ENCODE measurements at regions not wholly inside any gene's neighbourhood (a gene's known extent, or its start where the extent isn't known, plus 50 kb on each side); places are given as distances from the start of the nearest gene placed in this dataset.

DNA sequence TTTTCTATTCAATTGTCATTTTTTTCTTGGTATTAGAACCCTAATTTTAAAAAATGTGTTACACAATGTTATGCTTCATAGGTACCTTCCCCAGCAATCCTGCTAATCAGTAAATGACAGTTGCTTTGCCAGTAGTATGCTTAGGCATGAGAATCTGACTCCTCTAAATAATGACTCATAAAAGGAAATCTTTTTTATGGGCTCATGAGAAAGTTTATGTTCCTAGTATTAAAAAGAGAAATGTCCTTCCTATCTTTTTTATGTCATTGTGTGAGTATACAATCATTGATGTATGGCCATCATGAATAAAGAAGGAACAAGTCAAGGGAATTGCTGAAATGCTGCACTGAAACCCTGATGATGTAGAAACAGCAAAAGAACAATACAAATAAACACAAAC lies 1237.7 kb upstream of the PCDH20 start:
- H3K27ac ChIP-seq, result no peak overlapping the region
- H3K4me3 ChIP-seq, result no peak overlapping the region
- no peaks in the 10 kb centered on the region for H3K9me3 ChIP-seq
- DNase-seq (ENCODE audit: low spot score in 2 of 2), result no peak
- H3K36me3 ChIP-seq, result no peaks in the 10 kb centered on the region
- H3K4me1 ChIP-seq, result no peaks in the 10 kb centered on the region
- no peaks in the 10 kb centered on the region for H3K27me3 ChIP-seq
- TF ChIP-seq, protein P1, sequence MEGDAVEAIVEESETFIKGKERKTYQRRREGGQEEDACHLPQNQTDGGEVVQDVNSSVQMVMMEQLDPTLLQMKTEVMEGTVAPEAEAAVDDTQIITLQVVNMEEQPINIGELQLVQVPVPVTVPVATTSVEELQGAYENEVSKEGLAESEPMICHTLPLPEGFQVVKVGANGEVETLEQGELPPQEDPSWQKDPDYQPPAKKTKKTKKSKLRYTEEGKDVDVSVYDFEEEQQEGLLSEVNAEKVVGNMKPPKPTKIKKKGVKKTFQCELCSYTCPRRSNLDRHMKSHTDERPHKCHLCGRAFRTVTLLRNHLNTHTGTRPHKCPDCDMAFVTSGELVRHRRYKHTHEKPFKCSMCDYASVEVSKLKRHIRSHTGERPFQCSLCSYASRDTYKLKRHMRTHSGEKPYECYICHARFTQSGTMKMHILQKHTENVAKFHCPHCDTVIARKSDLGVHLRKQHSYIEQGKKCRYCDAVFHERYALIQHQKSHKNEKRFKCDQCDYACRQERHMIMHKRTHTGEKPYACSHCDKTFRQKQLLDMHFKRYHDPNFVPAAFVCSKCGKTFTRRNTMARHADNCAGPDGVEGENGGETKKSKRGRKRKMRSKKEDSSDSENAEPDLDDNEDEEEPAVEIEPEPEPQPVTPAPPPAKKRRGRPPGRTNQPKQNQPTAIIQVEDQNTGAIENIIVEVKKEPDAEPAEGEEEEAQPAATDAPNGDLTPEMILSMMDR (IDR thresholded peaks at IDR 0.05), result no peak
- TF ChIP-seq POLR2A (IDR thresholded peaks at IDR 0.05) (no peak), EP300 (IDR thresholded peaks at IDR 0.05) (no peak)

DNA sequence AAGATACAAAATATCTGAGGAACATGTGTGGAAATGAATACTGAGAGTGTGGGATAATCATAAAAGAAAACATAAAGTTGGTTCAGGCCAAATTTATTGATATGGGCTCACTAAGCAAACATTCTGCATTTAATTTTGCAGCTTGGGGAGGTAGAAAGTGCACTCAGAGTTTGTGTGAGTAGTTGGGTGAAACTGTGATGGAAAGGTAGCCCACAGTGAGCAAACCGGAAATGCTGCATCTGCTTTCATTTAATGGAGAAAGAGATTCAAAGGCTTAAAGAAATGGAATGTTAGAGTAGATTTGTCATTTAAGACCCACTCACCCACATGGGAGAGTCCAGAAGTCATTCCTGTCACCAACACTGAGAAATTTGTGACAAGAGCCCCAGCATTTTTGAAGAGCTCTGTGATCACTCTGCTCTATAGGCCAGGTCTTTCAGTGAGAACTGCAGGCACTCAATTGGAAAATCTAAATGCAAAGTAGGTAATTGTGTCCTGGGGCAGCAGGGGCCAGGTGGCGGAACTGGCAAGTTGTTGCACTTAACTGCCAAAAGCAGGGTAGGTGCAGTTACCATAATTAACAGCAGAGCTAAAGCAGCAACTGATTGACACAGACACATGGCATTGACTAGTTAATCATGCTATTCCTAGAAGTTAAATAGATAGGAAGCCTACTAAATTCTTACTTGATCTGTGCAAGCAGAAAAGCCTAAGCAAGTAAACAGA lies 1228.3 kb upstream of the PCDH20 start:
- H3K4me3 ChIP-seq, result no peak overlapping the region
- no peaks in the 10 kb centered on the region for H3K9me3 ChIP-seq
- H3K36me3 ChIP-seq, result no peaks in the 10 kb centered on the region
- no peaks in the 10 kb centered on the region for H3K4me1 ChIP-seq
- no peaks in the 10 kb centered on the region for H3K27me3 ChIP-seq
- no peak for TF ChIP-seq POLR2A (IDR thresholded peaks at IDR 0.05)
- no peak overlapping the region for H3K27ac ChIP-seq
- DNase-seq (ENCODE audit: low spot score in 2 of 2), result no peak
- 75 to 79% methylated on average over 2 of the region's 2 CpGs for WGBS, 2 donors

DNA sequence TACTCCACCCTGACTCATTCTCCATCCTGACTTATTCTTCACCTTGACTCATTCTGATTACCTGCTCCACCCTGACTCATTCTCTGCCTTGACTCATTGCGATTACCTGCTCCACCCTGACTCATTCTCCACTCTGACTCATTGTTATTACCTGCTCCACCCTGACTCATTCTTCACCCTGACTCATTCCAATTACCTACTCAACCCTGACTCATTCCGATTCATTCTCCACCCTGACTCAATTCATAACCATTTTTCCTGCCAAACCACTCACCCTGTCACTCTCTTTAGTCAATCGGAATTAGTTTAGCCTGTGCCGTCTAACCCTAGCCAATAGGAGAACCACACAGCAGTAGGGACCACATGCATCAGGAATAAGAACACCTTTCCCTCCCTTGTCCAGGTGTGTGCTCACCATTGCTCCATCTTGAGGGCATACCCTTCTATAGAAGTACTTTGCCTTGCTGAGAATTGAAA lies 1227.4 kb upstream of the PCDH20 start:
- no peak overlapping the region for H3K27ac ChIP-seq
- no peaks in the 10 kb centered on the region for H3K36me3 ChIP-seq
- no peaks in the 10 kb centered on the region for H3K9me3 ChIP-seq
- no peaks in the 10 kb centered on the region for H3K27me3 ChIP-seq
- TF ChIP-seq EP300 (IDR thresholded peaks at IDR 0.05), result no peak
- TF ChIP-seq, protein P1 (IDR thresholded peaks at IDR 0.05), result no peak
- no peak for TF ChIP-seq POLR2A (IDR thresholded peaks at IDR 0.05)
- WGBS, 2 donors, result 88 to 90% methylated on average over 4 of the region's 4 CpGs
- DNase-seq (ENCODE audit: low spot score in 2 of 2), result no peak
- H3K4me3 ChIP-seq, result no peak overlapping the region
- no peaks in the 10 kb centered on the region for H3K4me1 ChIP-seq

DNA sequence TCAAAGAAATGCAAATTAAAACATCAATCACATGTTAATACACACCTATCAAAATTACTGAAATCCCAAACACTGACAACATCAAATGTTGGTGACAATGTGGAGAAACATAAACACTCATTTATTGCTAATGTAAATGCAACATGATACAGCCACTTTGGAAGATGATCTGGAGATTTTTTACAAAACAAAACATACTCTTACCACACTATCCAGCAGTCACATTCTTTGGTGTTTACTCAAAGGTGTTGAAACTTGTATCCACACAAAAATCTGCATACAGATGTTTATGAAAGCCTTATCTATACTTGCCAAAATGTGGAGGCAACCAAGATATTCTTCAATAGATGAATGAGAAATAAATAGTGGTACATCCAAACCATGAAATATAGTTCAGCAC lies 1219.5 kb upstream of the PCDH20 start:
- Histone ChIP-seq H3K36me3 (no peaks in the 10 kb centered on the region), H3K27ac (no peak overlapping the region), H3K9me3 (no peaks in the 10 kb centered on the region), H3K4me3 (no peak overlapping the region), H3K4me1 (no peaks in the 10 kb centered on the region), H3K27me3 (no peaks in the 10 kb centered on the region)
- TF ChIP-seq EP300 (IDR thresholded peaks at IDR 0.05) (no peak), POLR2A (IDR thresholded peaks at IDR 0.05) (no peak)
- TF ChIP-seq, protein P1 (IDR thresholded peaks at IDR 0.05), result no peak
- DNase-seq (ENCODE audit: low spot score in 2 of 2), result no peak

DNA sequence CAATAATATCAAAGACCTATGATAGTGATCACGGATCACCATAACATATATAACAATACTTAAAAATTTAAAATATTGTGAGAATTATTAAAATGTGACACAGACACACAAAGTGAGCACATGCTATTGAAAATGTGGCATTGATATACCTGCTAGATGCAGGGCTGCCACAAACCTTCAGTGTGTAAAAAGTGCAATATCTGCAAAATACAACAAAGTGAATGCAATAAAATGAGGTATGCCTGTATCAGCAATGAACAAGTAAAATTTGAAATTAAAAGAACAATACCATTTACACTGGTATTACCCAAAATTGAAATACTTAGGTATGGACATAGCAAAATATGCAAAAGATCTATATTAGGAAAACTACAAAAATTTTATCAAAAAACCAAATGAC lies 1217.8 kb upstream of the PCDH20 start:
- Histone ChIP-seq H3K4me3 (no peak overlapping the region), H3K27me3 (no peaks in the 10 kb centered on the region), H3K4me1 (no peaks in the 10 kb centered on the region), H3K36me3 (no peaks in the 10 kb centered on the region), H3K27ac (no peak overlapping the region), H3K9me3 (no peaks in the 10 kb centered on the region)
- TF ChIP-seq POLR2A (IDR thresholded peaks at IDR 0.05) (no peak), EP300 (IDR thresholded peaks at IDR 0.05) (no peak)
- TF ChIP-seq, protein P1 (IDR thresholded peaks at IDR 0.05), result no peak
- DNase-seq (ENCODE audit: low spot score in 2 of 2), result no peak
- WGBS, 2 donors, result 89 to 95% methylated on average over 1 of the region's 1 CpG

DNA sequence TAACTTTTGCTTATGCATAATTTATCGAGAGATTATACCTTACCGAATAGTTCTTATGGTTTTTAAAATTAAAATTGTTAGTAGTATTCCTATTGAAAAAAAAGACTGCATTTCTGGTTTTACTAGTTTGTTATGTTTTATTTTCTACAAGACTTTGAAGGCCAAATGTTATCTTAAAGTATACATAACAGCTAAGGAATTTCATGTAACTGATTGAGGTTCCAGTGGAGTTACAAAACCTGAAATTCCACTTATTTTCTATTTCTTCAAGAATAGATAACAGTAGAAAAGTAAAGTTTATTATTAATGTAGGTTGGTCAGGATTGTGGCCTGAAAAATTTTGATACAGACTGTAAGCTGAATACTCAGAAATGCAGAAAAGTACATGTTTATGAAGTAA lies 1216.0 kb upstream of the PCDH20 start:
- no peak overlapping the region for H3K27ac ChIP-seq
- H3K9me3 ChIP-seq, result no peaks in the 10 kb centered on the region
- 93% methylated on average over 2 of the region's 2 CpGs for WGBS, 2 donors
- no peak overlapping the region for H3K4me3 ChIP-seq
- no peaks in the 10 kb centered on the region for H3K27me3 ChIP-seq
- TF ChIP-seq, protein P1 (IDR thresholded peaks at IDR 0.05), result no peak
- TF ChIP-seq POLR2A (IDR thresholded peaks at IDR 0.05) (no peak), EP300 (IDR thresholded peaks at IDR 0.05) (no peak)
- H3K4me1 ChIP-seq, result no peaks in the 10 kb centered on the region
- no peaks in the 10 kb centered on the region for H3K36me3 ChIP-seq
- no peak for DNase-seq (ENCODE audit: low spot score in 2 of 2)
